D341Med (cell line): ENCODE measurements at regions not wholly inside any gene's neighbourhood (a gene's known extent, or its start where the extent isn't known, plus 50 kb on each side); places are given as distances from the start of the nearest gene placed in this dataset.
"Not testable (repeated sequence)": the region's sequence is repeated elsewhere in the genome, so short reads cannot be mapped to it uniquely, and the experiment has no call there.

Experiments used
- DNase-seq: peaks from one replicate; pipeline ENCODE4 v3.0.0; 2012; ENCODE audit warnings: low spot score

GRCh38 chr1:201639391-201639790 lies 100.5 kb downstream of the NAV1 start:
- DNase-seq: no peak

- DNase-seq: no peak
Measured at GRCh38 chr1:201639826-201640225, 100.9 kb downstream of the NAV1 start.

- DNase-seq: no peak
Measured at GRCh38 chr1:201640624-201641023, 101.7 kb downstream of the NAV1 start.

- DNase-seq: no peak
Measured at GRCh38 chr1:201641524-201642253, 102.8 kb downstream of the NAV1 start.

GRCh38 chr1:201643835-201644104 lies 104.8 kb downstream of the NAV1 start:
- DNase-seq: no peak

GRCh38 chr1:201644197-201644596 lies 105.3 kb downstream of the NAV1 start:
- no peak for DNase-seq

- DNase-seq: not testable (repeated sequence)
Measured at GRCh38 chr1:201645000-201645399, 106.1 kb downstream of the NAV1 start.

GRCh38 chr1:201645956-201646355 lies 107.0 kb downstream of the NAV1 start:
- no peak for DNase-seq

- DNase-seq: no peak
Measured at GRCh38 chr1:201646411-201647022, 107.6 kb downstream of the NAV1 start.

- no peak for DNase-seq
Measured at GRCh38 chr1:201647094-201647493, 108.2 kb downstream of the NAV1 start.

GRCh38 chr1:201647722-201648065 lies 108.8 kb downstream of the NAV1 start:
- DNase-seq: no peak

GRCh38 chr1:201648066-201648906 lies 109.4 kb downstream of the NAV1 start:
- peak; percentile 83 for DNase-seq

- peak; percentile 58 for DNase-seq
Measured at GRCh38 chr1:201648907-201649721, 110.2 kb downstream of the NAV1 start.

GRCh38 chr1:201649761-201650622 lies 111.1 kb downstream of the NAV1 start:
- DNase-seq: peak; percentile 71

- no peak for DNase-seq
Measured at GRCh38 chr1:201650623-201650933, 111.7 kb downstream of the NAV1 start.

GRCh38 chr1:201652181-201652580 lies 113.3 kb downstream of the NAV1 start:
- DNase-seq: no peak

GRCh38 chr1:201653233-201653632 lies 114.3 kb downstream of the NAV1 start:
- DNase-seq: no peak

GRCh38 chr1:201653883-201654282 lies 115.0 kb downstream of the NAV1 start:
- no peak for DNase-seq

GRCh38 chr1:201655243-201655642 lies 116.3 kb downstream of the NAV1 start:
- no peak for DNase-seq

GRCh38 chr1:201655910-201656309 lies 117.0 kb downstream of the NAV1 start:
- no peak for DNase-seq

GRCh38 chr1:201656311-201657032 lies 117.5 kb downstream of the NAV1 start:
- DNase-seq: no peak
